ENCODE measurements at regions not wholly inside any gene's neighbourhood (a gene's known extent, or its start where the extent isn't known, plus 50 kb on each side); places are given as distances from the start of the nearest gene placed in this dataset.

GRCh38 chr5:82760856-82761255 lies 316.3 kb downstream of the TMEM167A start:
- no peaks in the 10 kb centered on the region for H3K36me3 ChIP-seq (ENCODE audit: control insufficient read depth, insufficient read depth, low read length)
- TF ChIP-seq REST (IDR thresholded peaks at IDR 0.05; ENCODE audit: insufficient read depth in 1 of 2, low read depth in 2 of 2, low read length in 1 of 2) (no peak), POLR2AphosphoS5 (IDR thresholded peaks at IDR 0.05; ENCODE audit: low read depth, low read length) (no peak), TCF7L2 (IDR thresholded peaks at IDR 0.05; ENCODE audit: low read depth, low read length) (no peak), SIN3A (IDR thresholded peaks at IDR 0.05; ENCODE audit: borderline replicate concordance, insufficient read depth, low read depth, low read length) (no peak), CTCF (IDR thresholded peaks at IDR 0.05) (no peak)
- BruUV-seq (replicated peaks): no TSS peak
- H3K27ac ChIP-seq (ENCODE audit: low read length): no peak overlapping the region
- DNase-seq (ENCODE audit: low read depth, low spot score): no peak
- H3K27me3 ChIP-seq (ENCODE audit: control insufficient read depth, insufficient read depth, low read length): no peaks in the 10 kb centered on the region
- H3K4me1 ChIP-seq (ENCODE audit: control insufficient read depth, insufficient read depth, low read length): no peaks in the 10 kb centered on the region
- H3K4me3 ChIP-seq (ENCODE audit: low read depth in 2 of 2, low read length in 2 of 2): no peak overlapping the region
- intact Hi-C loops (cut with micrococcal nuclease; ENCODE audit: unreplicated experiment): no loop called here
- CTCF ChIA-PET: no interaction called here
- no peaks in the 10 kb centered on the region for H3K9me3 ChIP-seq (ENCODE audit: control insufficient read depth, insufficient read depth, low read depth, low read length)
- in situ Hi-C loops (cut with HindIII; ENCODE audit: low pct_unique_long_range_greater_than_20kb, low sequenced_read_pairs): no loop called here
- ATAC-seq: no peak
- POLR2A ChIA-PET: no interaction called here

- POLR2A ChIA-PET: no interaction called here
- H3K27ac ChIP-seq (ENCODE audit: low read length): no peak overlapping the region
Measured at GRCh38 chr5:82758881-82759280, 318.3 kb downstream of the TMEM167A start.

More at GRCh38 chr5:82758881-82759280, 318.3 kb downstream of the TMEM167A start:
- Histone ChIP-seq H3K9me3 (ENCODE audit: control insufficient read depth, insufficient read depth, low read depth, low read length) (no peaks in the 10 kb centered on the region), H3K4me3 (ENCODE audit: low read depth in 2 of 2, low read length in 2 of 2) (no peak overlapping the region), H3K36me3 (ENCODE audit: control insufficient read depth, insufficient read depth, low read length) (no peaks in the 10 kb centered on the region), H3K27me3 (ENCODE audit: control insufficient read depth, insufficient read depth, low read length) (no peaks in the 10 kb centered on the region), H3K4me1 (ENCODE audit: control insufficient read depth, insufficient read depth, low read length) (no peaks in the 10 kb centered on the region)
- CTCF ChIA-PET: no interaction called here
- no peak for ATAC-seq
- no peak for DNase-seq (ENCODE audit: low read depth, low spot score)
- intact Hi-C loops (cut with micrococcal nuclease; ENCODE audit: unreplicated experiment) (no loop called here), in situ Hi-C loops (cut with HindIII; ENCODE audit: low pct_unique_long_range_greater_than_20kb, low sequenced_read_pairs) (no loop called here)
- TF ChIP-seq TCF7L2 (IDR thresholded peaks at IDR 0.05; ENCODE audit: low read depth, low read length): no peak
- TF ChIP-seq CTCF (IDR thresholded peaks at IDR 0.05): no peak
- TF ChIP-seq SIN3A (IDR thresholded peaks at IDR 0.05; ENCODE audit: borderline replicate concordance, insufficient read depth, low read depth, low read length): no peak
- TF ChIP-seq REST (IDR thresholded peaks at IDR 0.05; ENCODE audit: insufficient read depth in 1 of 2, low read depth in 2 of 2, low read length in 1 of 2): no peak
- TF ChIP-seq POLR2AphosphoS5 (IDR thresholded peaks at IDR 0.05; ENCODE audit: low read depth, low read length): no peak
- no TSS peak for BruUV-seq (replicated peaks)
